ENCODE measurements at regions not wholly inside any gene's neighbourhood (a gene's known extent, or its start where the extent isn't known, plus 50 kb on each side); places are given as distances from the start of the nearest gene placed in this dataset.

GRCh38 chr5:164475339-164475977, 970.0 kb downstream of the MAT2B start:
- TF ChIP-seq, protein P1, sequence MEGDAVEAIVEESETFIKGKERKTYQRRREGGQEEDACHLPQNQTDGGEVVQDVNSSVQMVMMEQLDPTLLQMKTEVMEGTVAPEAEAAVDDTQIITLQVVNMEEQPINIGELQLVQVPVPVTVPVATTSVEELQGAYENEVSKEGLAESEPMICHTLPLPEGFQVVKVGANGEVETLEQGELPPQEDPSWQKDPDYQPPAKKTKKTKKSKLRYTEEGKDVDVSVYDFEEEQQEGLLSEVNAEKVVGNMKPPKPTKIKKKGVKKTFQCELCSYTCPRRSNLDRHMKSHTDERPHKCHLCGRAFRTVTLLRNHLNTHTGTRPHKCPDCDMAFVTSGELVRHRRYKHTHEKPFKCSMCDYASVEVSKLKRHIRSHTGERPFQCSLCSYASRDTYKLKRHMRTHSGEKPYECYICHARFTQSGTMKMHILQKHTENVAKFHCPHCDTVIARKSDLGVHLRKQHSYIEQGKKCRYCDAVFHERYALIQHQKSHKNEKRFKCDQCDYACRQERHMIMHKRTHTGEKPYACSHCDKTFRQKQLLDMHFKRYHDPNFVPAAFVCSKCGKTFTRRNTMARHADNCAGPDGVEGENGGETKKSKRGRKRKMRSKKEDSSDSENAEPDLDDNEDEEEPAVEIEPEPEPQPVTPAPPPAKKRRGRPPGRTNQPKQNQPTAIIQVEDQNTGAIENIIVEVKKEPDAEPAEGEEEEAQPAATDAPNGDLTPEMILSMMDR (conservative IDR thresholded peaks at IDR 0.05; ENCODE audit: control insufficient read depth, insufficient read depth, low read depth, low read length), result peak; percentile 62
- no peak overlapping the region for H3K4me3 ChIP-seq (ENCODE audit: control insufficient read depth, low read depth, low read length)
- peak; percentile 43 for DNase-seq (ENCODE audit: low read depth)

GRCh38 chr5:164481270-164481669, 975.9 kb downstream of the MAT2B start:
- TF ChIP-seq, protein P1 (conservative IDR thresholded peaks at IDR 0.05; ENCODE audit: control insufficient read depth, insufficient read depth, low read depth, low read length), result no peak
- H3K4me3 ChIP-seq (ENCODE audit: control insufficient read depth, low read depth, low read length), result no peak overlapping the region
- no peak for DNase-seq (ENCODE audit: low read depth)

DNA sequence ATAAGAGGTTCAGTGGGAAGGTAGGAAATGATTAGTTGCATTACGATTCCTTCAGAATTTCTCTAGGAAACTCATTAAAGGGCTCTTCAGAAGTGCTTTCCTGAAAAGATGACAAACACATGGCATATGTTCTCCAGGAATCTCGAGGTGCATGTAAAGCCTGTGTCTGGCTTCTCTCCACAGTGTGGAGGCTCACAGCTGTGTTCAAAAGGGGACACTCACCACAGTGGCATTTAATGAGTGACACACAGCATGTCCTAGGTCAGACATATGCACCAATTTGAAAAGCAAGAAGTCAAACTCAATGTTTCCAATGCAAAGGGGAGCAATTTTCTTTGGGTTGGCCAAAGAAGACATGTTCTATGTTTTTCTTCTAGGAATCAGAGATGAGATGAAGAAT, 976.9 kb downstream of the MAT2B start:
- TF ChIP-seq, protein P1 (conservative IDR thresholded peaks at IDR 0.05; ENCODE audit: control insufficient read depth, insufficient read depth, low read depth, low read length), result no peak
- DNase-seq (ENCODE audit: low read depth), result no peak
- H3K4me3 ChIP-seq (ENCODE audit: control insufficient read depth, low read depth, low read length), result no peak overlapping the region

- TF ChIP-seq, protein P1 (conservative IDR thresholded peaks at IDR 0.05; ENCODE audit: control insufficient read depth, insufficient read depth, low read depth, low read length), result no peak
- no peak overlapping the region for H3K4me3 ChIP-seq (ENCODE audit: control insufficient read depth, low read depth, low read length)
These were observed 979.5 kb downstream of the MAT2B start for GRCh38 chr5:164484948-164485347.

DNA sequence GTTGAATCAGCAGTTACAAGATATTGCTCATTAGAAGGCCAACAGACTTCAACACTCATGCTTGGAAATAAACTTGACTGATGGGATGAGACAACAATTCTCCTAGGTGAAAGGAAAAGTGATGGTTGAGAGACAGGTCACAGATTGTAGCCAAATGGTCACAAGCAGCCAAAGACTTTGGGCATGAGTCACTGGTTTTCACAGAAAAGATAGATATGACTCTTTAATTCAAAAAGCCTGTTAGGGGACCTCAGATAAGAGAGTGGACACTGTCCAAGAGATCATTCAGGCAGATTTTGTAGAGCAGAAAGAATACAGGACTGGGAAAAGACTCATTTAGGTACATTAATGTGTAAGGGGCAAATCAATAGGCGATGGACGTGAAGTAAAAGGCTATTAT, 982.5 kb downstream of the MAT2B start:
- no peak for DNase-seq (ENCODE audit: low read depth)

More at GRCh38 chr5:164484948-164485347, 979.5 kb downstream of the MAT2B start:
- DNase-seq (ENCODE audit: low read depth), result no peak

DNA sequence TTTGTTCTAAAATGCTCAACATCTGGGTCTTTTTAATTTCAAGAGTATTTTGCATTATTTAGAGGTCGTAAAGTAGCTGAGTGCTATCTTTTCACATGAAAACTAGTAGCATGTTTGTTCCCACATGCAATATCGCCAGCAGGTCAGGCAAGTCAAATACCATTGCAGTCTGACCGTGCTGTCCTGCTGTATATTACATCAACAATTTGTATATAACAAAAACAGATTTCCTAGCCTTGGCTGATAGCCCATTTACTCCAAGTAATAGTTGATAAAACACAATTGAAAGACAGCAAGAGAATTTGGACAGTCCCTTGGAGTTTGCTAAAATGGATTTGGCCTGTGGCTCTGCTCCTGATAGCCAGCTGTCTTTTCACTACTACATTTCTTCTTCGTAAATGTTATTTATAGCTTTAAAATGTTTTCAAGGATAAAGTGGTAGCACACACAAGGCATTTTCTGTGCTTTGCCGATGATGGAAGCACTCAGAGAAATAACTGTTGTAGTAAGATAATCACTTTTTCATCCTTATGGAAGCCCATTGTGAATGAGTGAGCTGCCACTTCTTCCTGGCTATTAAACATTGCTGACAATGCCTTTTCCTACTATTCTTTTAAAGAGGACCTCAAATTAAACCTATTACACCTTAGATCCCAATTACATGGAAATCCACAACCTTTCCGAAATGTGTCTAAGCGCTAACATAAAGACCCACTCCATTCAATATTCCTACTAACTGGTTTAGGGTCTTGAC, 992.1 kb downstream of the MAT2B start:
- no peak overlapping the region for H3K4me3 ChIP-seq (ENCODE audit: control insufficient read depth, low read depth, low read length)
- DNase-seq (ENCODE audit: low read depth), result no peak
- TF ChIP-seq, protein P1 (conservative IDR thresholded peaks at IDR 0.05; ENCODE audit: control insufficient read depth, insufficient read depth, low read depth, low read length), result no peak

More for the DNA sequence above, 982.5 kb downstream of the MAT2B start:
- TF ChIP-seq, protein P1 (conservative IDR thresholded peaks at IDR 0.05; ENCODE audit: control insufficient read depth, insufficient read depth, low read depth, low read length), result no peak
- no peak overlapping the region for H3K4me3 ChIP-seq (ENCODE audit: control insufficient read depth, low read depth, low read length)
